ENCODE measurements at regions not wholly inside any gene's neighbourhood (a gene's known extent, or its start where the extent isn't known, plus 50 kb on each side); places are given as distances from the start of the nearest gene placed in this dataset.

DNA sequence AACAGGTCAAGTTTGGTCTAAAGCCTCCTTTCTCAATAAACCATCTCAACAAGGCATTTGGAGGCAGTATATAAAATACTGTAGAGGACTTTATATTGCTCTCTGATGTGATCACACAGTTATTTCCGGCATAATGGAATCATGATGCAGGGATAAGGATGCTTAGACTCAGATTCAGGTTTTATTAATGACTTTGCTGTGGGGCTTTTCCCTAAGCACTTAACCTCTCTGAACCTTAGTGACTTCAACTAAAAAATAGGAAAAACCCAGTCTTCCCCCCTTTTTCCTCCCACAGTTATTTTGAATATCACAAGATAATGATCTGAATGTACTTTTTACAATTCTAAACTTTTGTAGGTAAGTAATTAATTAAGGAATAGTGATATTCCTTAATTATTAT lies 94.8 kb upstream of the TENM4 start:
- TF ChIP-seq, protein P1, sequence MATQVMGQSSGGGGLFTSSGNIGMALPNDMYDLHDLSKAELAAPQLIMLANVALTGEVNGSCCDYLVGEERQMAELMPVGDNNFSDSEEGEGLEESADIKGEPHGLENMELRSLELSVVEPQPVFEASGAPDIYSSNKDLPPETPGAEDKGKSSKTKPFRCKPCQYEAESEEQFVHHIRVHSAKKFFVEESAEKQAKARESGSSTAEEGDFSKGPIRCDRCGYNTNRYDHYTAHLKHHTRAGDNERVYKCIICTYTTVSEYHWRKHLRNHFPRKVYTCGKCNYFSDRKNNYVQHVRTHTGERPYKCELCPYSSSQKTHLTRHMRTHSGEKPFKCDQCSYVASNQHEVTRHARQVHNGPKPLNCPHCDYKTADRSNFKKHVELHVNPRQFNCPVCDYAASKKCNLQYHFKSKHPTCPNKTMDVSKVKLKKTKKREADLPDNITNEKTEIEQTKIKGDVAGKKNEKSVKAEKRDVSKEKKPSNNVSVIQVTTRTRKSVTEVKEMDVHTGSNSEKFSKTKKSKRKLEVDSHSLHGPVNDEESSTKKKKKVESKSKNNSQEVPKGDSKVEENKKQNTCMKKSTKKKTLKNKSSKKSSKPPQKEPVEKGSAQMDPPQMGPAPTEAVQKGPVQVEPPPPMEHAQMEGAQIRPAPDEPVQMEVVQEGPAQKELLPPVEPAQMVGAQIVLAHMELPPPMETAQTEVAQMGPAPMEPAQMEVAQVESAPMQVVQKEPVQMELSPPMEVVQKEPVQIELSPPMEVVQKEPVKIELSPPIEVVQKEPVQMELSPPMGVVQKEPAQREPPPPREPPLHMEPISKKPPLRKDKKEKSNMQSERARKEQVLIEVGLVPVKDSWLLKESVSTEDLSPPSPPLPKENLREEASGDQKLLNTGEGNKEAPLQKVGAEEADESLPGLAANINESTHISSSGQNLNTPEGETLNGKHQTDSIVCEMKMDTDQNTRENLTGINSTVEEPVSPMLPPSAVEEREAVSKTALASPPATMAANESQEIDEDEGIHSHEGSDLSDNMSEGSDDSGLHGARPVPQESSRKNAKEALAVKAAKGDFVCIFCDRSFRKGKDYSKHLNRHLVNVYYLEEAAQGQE (IDR thresholded peaks at IDR 0.05; ENCODE audit: insufficient replicate concordance, low read depth) = no peak
- TF ChIP-seq, protein P2, sequence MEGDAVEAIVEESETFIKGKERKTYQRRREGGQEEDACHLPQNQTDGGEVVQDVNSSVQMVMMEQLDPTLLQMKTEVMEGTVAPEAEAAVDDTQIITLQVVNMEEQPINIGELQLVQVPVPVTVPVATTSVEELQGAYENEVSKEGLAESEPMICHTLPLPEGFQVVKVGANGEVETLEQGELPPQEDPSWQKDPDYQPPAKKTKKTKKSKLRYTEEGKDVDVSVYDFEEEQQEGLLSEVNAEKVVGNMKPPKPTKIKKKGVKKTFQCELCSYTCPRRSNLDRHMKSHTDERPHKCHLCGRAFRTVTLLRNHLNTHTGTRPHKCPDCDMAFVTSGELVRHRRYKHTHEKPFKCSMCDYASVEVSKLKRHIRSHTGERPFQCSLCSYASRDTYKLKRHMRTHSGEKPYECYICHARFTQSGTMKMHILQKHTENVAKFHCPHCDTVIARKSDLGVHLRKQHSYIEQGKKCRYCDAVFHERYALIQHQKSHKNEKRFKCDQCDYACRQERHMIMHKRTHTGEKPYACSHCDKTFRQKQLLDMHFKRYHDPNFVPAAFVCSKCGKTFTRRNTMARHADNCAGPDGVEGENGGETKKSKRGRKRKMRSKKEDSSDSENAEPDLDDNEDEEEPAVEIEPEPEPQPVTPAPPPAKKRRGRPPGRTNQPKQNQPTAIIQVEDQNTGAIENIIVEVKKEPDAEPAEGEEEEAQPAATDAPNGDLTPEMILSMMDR (IDR thresholded peaks at IDR 0.05; ENCODE audit: insufficient read depth, low read length) = no peak
- TF ChIP-seq POLR2AphosphoS5 (IDR thresholded peaks at IDR 0.05; ENCODE audit: low read depth) (no peak), GABPA (IDR thresholded peaks at IDR 0.05; ENCODE audit: low read depth) (no peak)

Measured in HL-60 (cell line).